ENCODE measurements at regions not wholly inside any gene's neighbourhood (a gene's known extent, or its start where the extent isn't known, plus 50 kb on each side); places are given as distances from the start of the nearest gene placed in this dataset.
A peak's percentile ranks its signal among the peaks of the same experiment; 100 is the strongest.

GRCh38 chr10:8233049-8233448 lies 178.6 kb downstream of the GATA3 start:
- no peaks in the 10 kb centered on the region for H3K36me3 Mint-ChIP-seq (ENCODE audit: low read depth)
- no peak overlapping the region for H3K4me3 Mint-ChIP-seq
- H3K27ac Mint-ChIP-seq = no peak overlapping the region
- no peaks in the 10 kb centered on the region for H3K9me3 Mint-ChIP-seq
- H3K27me3 Mint-ChIP-seq = peaks cover 6% of the 10 kb centered on the region
- peaks cover 25% of the 10 kb centered on the region for H3K4me1 Mint-ChIP-seq (ENCODE audit: low read depth)

GRCh38 chr10:8233832-8234259 lies 179.4 kb downstream of the GATA3 start:
- Mint-ChIP-seq H3K36me3 (ENCODE audit: low read depth) (no peaks in the 10 kb centered on the region), H3K9me3 (no peaks in the 10 kb centered on the region), H3K27me3 (peaks cover 6% of the 10 kb centered on the region), H3K4me3 (no peak overlapping the region), H3K27ac (no peak overlapping the region), H3K4me1 (ENCODE audit: low read depth) (peaks cover 31% of the 10 kb centered on the region)

GRCh38 chr10:8235253-8236027 lies 181.0 kb downstream of the GATA3 start:
- H3K4me1 Mint-ChIP-seq (ENCODE audit: low read depth) = peaks cover 33% of the 10 kb centered on the region
- H3K36me3 Mint-ChIP-seq (ENCODE audit: low read depth) = no peaks in the 10 kb centered on the region
- H3K4me3 Mint-ChIP-seq = no peak overlapping the region
- peaks cover 6% of the 10 kb centered on the region for H3K27me3 Mint-ChIP-seq
- no peaks in the 10 kb centered on the region for H3K9me3 Mint-ChIP-seq
- no peak overlapping the region for H3K27ac Mint-ChIP-seq

- Mint-ChIP-seq H3K36me3 (ENCODE audit: low read depth) (no peaks in the 10 kb centered on the region), H3K4me1 (ENCODE audit: low read depth) (peaks cover 55% of the 10 kb centered on the region), H3K27me3 (peaks cover 6% of the 10 kb centered on the region), H3K4me3 (peak overlapping the region; percentile 28), H3K9me3 (no peaks in the 10 kb centered on the region), H3K27ac (peak overlapping the region; percentile 37)
Observed at GRCh38 chr10:8238986-8239385, 184.5 kb downstream of the GATA3 start.

- peaks cover 74% of the 10 kb centered on the region for H3K4me1 Mint-ChIP-seq (ENCODE audit: low read depth)
Observed at GRCh38 chr10:8240861-8241260, 186.4 kb downstream of the GATA3 start.

GRCh38 chr10:8242295-8242872 lies 187.9 kb downstream of the GATA3 start:
- H3K4me1 Mint-ChIP-seq (ENCODE audit: low read depth) = peaks cover 81% of the 10 kb centered on the region
- H3K4me3 Mint-ChIP-seq = peak overlapping the region; percentile 30
- peaks cover 7% of the 10 kb centered on the region for H3K36me3 Mint-ChIP-seq (ENCODE audit: low read depth)
- no peaks in the 10 kb centered on the region for H3K27me3 Mint-ChIP-seq
- peaks cover 10% of the 10 kb centered on the region for H3K9me3 Mint-ChIP-seq
- H3K27ac Mint-ChIP-seq = peak overlapping the region; percentile 79

More at GRCh38 chr10:8240861-8241260, 186.4 kb downstream of the GATA3 start:
- H3K9me3 Mint-ChIP-seq = no peaks in the 10 kb centered on the region
- H3K27ac Mint-ChIP-seq = no peak overlapping the region
- no peak overlapping the region for H3K4me3 Mint-ChIP-seq
- no peaks in the 10 kb centered on the region for H3K36me3 Mint-ChIP-seq (ENCODE audit: low read depth)
- H3K27me3 Mint-ChIP-seq = no peaks in the 10 kb centered on the region

- peak overlapping the region; percentile 48 for H3K4me3 Mint-ChIP-seq
- H3K27ac Mint-ChIP-seq = peak overlapping the region; percentile 84
- peaks cover 10% of the 10 kb centered on the region for H3K36me3 Mint-ChIP-seq (ENCODE audit: low read depth)
- peaks cover 21% of the 10 kb centered on the region for H3K9me3 Mint-ChIP-seq
- H3K27me3 Mint-ChIP-seq = no peaks in the 10 kb centered on the region
- H3K4me1 Mint-ChIP-seq (ENCODE audit: low read depth) = peaks cover 58% of the 10 kb centered on the region
Observed at GRCh38 chr10:8245131-8245813, 190.8 kb downstream of the GATA3 start.

GRCh38 chr10:8245814-8246142 lies 191.3 kb downstream of the GATA3 start:
- H3K27me3 Mint-ChIP-seq = no peaks in the 10 kb centered on the region
- H3K4me1 Mint-ChIP-seq (ENCODE audit: low read depth) = peaks cover 58% of the 10 kb centered on the region
- no peak overlapping the region for H3K4me3 Mint-ChIP-seq
- peaks cover 10% of the 10 kb centered on the region for H3K36me3 Mint-ChIP-seq (ENCODE audit: low read depth)
- H3K27ac Mint-ChIP-seq = peak overlapping the region; percentile 84
- peaks cover 21% of the 10 kb centered on the region for H3K9me3 Mint-ChIP-seq

- Mint-ChIP-seq H3K4me1 (ENCODE audit: low read depth) (peaks cover 51% of the 10 kb centered on the region), H3K36me3 (ENCODE audit: low read depth) (peaks cover 10% of the 10 kb centered on the region), H3K27me3 (no peaks in the 10 kb centered on the region), H3K9me3 (peaks cover 21% of the 10 kb centered on the region), H3K4me3 (no peak overlapping the region), H3K27ac (no peak overlapping the region)
Observed at GRCh38 chr10:8246548-8246947, 192.1 kb downstream of the GATA3 start.

- peaks cover 45% of the 10 kb centered on the region for H3K4me1 Mint-ChIP-seq (ENCODE audit: low read depth)
- no peak overlapping the region for H3K4me3 Mint-ChIP-seq
- H3K27ac Mint-ChIP-seq = no peak overlapping the region
Observed at GRCh38 chr10:8247191-8247590, 192.7 kb downstream of the GATA3 start.

GRCh38 chr10:8248868-8249267 lies 194.4 kb downstream of the GATA3 start:
- Mint-ChIP-seq H3K4me1 (ENCODE audit: low read depth) (peaks cover 38% of the 10 kb centered on the region), H3K4me3 (no peak overlapping the region), H3K27ac (no peak overlapping the region), H3K27me3 (no peaks in the 10 kb centered on the region), H3K9me3 (peaks cover 21% of the 10 kb centered on the region), H3K36me3 (ENCODE audit: low read depth) (peaks cover 10% of the 10 kb centered on the region)

More at GRCh38 chr10:8247191-8247590, 192.7 kb downstream of the GATA3 start:
- peaks cover 21% of the 10 kb centered on the region for H3K9me3 Mint-ChIP-seq
- peaks cover 10% of the 10 kb centered on the region for H3K36me3 Mint-ChIP-seq (ENCODE audit: low read depth)
- no peaks in the 10 kb centered on the region for H3K27me3 Mint-ChIP-seq

- H3K36me3 Mint-ChIP-seq (ENCODE audit: low read depth) = no peaks in the 10 kb centered on the region
- peak overlapping the region; percentile 100 for H3K27ac Mint-ChIP-seq
- peaks cover 31% of the 10 kb centered on the region for H3K4me1 Mint-ChIP-seq (ENCODE audit: low read depth)
- no peaks in the 10 kb centered on the region for H3K9me3 Mint-ChIP-seq
- H3K4me3 Mint-ChIP-seq = peak overlapping the region; percentile 70
- no peaks in the 10 kb centered on the region for H3K27me3 Mint-ChIP-seq
Observed at GRCh38 chr10:8254350-8254749, 199.9 kb downstream of the GATA3 start.

GRCh38 chr10:8255301-8255700 lies 200.8 kb downstream of the GATA3 start:
- peaks cover 31% of the 10 kb centered on the region for H3K4me1 Mint-ChIP-seq (ENCODE audit: low read depth)
- no peaks in the 10 kb centered on the region for H3K27me3 Mint-ChIP-seq
- H3K27ac Mint-ChIP-seq = peak overlapping the region; percentile 100
- H3K9me3 Mint-ChIP-seq = no peaks in the 10 kb centered on the region
- no peaks in the 10 kb centered on the region for H3K36me3 Mint-ChIP-seq (ENCODE audit: low read depth)
- peak overlapping the region; percentile 70 for H3K4me3 Mint-ChIP-seq

- H3K4me3 Mint-ChIP-seq = no peak overlapping the region
- no peaks in the 10 kb centered on the region for H3K27me3 Mint-ChIP-seq
- H3K9me3 Mint-ChIP-seq = no peaks in the 10 kb centered on the region
- H3K4me1 Mint-ChIP-seq (ENCODE audit: low read depth) = peaks cover 7% of the 10 kb centered on the region
- H3K27ac Mint-ChIP-seq = no peak overlapping the region
- no peaks in the 10 kb centered on the region for H3K36me3 Mint-ChIP-seq (ENCODE audit: low read depth)
Observed at GRCh38 chr10:8260645-8261044, 206.2 kb downstream of the GATA3 start.

- Mint-ChIP-seq H3K4me3 (no peak overlapping the region), H3K4me1 (ENCODE audit: low read depth) (no peaks in the 10 kb centered on the region), H3K36me3 (ENCODE audit: low read depth) (no peaks in the 10 kb centered on the region), H3K27ac (no peak overlapping the region), H3K9me3 (no peaks in the 10 kb centered on the region), H3K27me3 (no peaks in the 10 kb centered on the region)
Observed at GRCh38 chr10:8262317-8262716, 207.8 kb downstream of the GATA3 start.

All from stimulated activated naive CD8-positive, alpha-beta T cell treated with anti-CD3 and anti-CD28 coated beads, Interleukin-15, Interleukin-2, amounts not matched to agents 100 ng/mL and 50 ng/mL, for 24 hours (primary cell).